ENCODE measurements at regions not wholly inside any gene's neighbourhood (a gene's known extent, or its start where the extent isn't known, plus 50 kb on each side); places are given as distances from the start of the nearest gene placed in this dataset.

DNA sequence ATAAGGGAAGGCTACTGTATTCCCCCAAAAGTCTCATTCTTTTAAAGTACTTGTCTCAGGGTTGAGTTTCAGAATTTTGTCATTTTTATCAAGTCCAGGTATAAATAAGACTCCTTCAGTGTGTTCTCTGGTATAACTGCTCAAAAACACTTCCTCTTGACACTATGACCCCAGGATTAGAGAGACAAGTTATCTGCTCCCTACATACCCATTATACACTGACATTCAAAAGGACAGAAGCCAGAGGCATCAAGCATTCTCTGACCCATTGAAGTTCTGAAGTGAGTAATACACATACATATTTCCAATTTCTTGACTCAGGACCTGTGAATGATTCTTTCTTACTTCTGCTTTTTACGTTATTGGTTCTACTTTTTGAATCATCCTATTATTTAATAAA is 447.8 kb upstream of the CNTN5 start (continued):
- TF ChIP-seq, protein P1, sequence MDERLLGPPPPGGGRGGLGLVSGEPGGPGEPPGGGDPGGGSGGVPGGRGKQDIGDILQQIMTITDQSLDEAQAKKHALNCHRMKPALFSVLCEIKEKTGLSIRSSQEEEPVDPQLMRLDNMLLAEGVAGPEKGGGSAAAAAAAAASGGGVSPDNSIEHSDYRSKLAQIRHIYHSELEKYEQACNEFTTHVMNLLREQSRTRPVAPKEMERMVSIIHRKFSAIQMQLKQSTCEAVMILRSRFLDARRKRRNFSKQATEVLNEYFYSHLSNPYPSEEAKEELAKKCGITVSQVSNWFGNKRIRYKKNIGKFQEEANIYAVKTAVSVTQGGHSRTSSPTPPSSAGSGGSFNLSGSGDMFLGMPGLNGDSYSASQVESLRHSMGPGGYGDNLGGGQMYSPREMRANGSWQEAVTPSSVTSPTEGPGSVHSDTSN (CRISPR knock-in tag; IDR thresholded peaks at IDR 0.05; ENCODE audit: low read depth), result no peak
- TF ChIP-seq, protein P1 (tag; conservative IDR thresholded peaks at IDR 0.05; ENCODE audit: low read depth), result no peak
- TF ChIP-seq NBN (IDR thresholded peaks at IDR 0.05; ENCODE audit: low read depth) (no peak), GABPA (tag; conservative IDR thresholded peaks at IDR 0.05; ENCODE audit: low read depth) (no peak), ARID1B (IDR thresholded peaks at IDR 0.05) (peak; percentile 65), RAD21 (CRISPR knock-in tag; conservative IDR thresholded peaks at IDR 0.05 in 1 of 2, IDR thresholded peaks at IDR 0.05 in 1 of 2) (no peak), TAF15 (IDR thresholded peaks at IDR 0.05; ENCODE audit: low read depth, low read length) (no peak), MEIS2 (IDR thresholded peaks at IDR 0.05; ENCODE audit: partially characterized antibody) (peak; percentile 19), HCFC1 (IDR thresholded peaks at IDR 0.05; ENCODE audit: low read depth, low read length) (no peak), SREBF1 (IDR thresholded peaks at IDR 0.05; ENCODE audit: borderline replicate concordance, low read depth, low read length) (no peak), CBFA2T3 (IDR thresholded peaks at IDR 0.05) (peak; percentile 76), POLR3G (IDR thresholded peaks at IDR 0.05; ENCODE audit: extremely low read depth, insufficient read length, insufficient replicate concordance) (no peak), TAL1 (IDR thresholded peaks at IDR 0.05) (peak; percentile 40; the same call in 1 of the 2 replicates), NFIC (IDR thresholded peaks at IDR 0.05) (no peak), ZNF699 (CRISPR knock-in tag; IDR thresholded peaks at IDR 0.05; ENCODE audit: insufficient replicate concordance) (no peak), BRCA1 (IDR thresholded peaks at IDR 0.05) (no peak), BRCA1 (CRISPR knock-in tag; IDR thresholded peaks at IDR 0.05) (no peak), CSDE1 (IDR thresholded peaks at IDR 0.05) (no peak), HOXB6 (CRISPR knock-in tag; IDR thresholded peaks at IDR 0.05; ENCODE audit: borderline replicate concordance) (no peak), MTF1 (CRISPR knock-in tag; IDR thresholded peaks at IDR 0.05; ENCODE audit: borderline replicate concordance) (no peak), SPI1 (IDR thresholded peaks at IDR 0.05; ENCODE audit: borderline replicate concordance, low read depth, low read length) (peak; percentile 56)
- TF ChIP-seq, protein P2, sequence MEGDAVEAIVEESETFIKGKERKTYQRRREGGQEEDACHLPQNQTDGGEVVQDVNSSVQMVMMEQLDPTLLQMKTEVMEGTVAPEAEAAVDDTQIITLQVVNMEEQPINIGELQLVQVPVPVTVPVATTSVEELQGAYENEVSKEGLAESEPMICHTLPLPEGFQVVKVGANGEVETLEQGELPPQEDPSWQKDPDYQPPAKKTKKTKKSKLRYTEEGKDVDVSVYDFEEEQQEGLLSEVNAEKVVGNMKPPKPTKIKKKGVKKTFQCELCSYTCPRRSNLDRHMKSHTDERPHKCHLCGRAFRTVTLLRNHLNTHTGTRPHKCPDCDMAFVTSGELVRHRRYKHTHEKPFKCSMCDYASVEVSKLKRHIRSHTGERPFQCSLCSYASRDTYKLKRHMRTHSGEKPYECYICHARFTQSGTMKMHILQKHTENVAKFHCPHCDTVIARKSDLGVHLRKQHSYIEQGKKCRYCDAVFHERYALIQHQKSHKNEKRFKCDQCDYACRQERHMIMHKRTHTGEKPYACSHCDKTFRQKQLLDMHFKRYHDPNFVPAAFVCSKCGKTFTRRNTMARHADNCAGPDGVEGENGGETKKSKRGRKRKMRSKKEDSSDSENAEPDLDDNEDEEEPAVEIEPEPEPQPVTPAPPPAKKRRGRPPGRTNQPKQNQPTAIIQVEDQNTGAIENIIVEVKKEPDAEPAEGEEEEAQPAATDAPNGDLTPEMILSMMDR (IDR thresholded peaks at IDR 0.05 in 2 of 3, conservative IDR thresholded peaks at IDR 0.05 in 1 of 3; ENCODE audit: insufficient read depth in 2 of 3, low read depth in 1 of 3, low read length in 3 of 3), result no peak
- TF ChIP-seq, protein P3, sequence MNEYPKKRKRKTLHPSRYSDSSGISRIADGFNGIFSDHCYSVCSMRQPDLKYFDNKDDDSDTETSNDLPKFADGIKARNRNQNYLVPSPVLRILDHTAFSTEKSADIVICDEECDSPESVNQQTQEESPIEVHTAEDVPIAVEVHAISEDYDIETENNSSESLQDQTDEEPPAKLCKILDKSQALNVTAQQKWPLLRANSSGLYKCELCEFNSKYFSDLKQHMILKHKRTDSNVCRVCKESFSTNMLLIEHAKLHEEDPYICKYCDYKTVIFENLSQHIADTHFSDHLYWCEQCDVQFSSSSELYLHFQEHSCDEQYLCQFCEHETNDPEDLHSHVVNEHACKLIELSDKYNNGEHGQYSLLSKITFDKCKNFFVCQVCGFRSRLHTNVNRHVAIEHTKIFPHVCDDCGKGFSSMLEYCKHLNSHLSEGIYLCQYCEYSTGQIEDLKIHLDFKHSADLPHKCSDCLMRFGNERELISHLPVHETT (CRISPR knock-in tag; conservative IDR thresholded peaks at IDR 0.05 in 1 of 2, IDR thresholded peaks at IDR 0.05 in 1 of 2), result no peak
- TF ChIP-seq, protein P4, sequence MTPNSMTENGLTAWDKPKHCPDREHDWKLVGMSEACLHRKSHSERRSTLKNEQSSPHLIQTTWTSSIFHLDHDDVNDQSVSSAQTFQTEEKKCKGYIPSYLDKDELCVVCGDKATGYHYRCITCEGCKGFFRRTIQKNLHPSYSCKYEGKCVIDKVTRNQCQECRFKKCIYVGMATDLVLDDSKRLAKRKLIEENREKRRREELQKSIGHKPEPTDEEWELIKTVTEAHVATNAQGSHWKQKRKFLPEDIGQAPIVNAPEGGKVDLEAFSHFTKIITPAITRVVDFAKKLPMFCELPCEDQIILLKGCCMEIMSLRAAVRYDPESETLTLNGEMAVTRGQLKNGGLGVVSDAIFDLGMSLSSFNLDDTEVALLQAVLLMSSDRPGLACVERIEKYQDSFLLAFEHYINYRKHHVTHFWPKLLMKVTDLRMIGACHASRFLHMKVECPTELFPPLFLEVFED (CRISPR knock-in tag; conservative IDR thresholded peaks at IDR 0.05), result no peak

Data from K562 (cell line).